Lower leg skin (tissue), 4 donors: ENCODE measurements at regions not wholly inside any gene's neighbourhood (a gene's known extent, or its start where the extent isn't known, plus 50 kb on each side); places are given as distances from the start of the nearest gene placed in this dataset.

Experiments
- DNase-seq, 2 donors: peaks; one replicate each; pipeline ENCODE4 v3.0.0-alpha.2; 2019; ENCODE audit warnings: low spot score in 2 of 2
- H3K4me3 ChIP-seq: fragments of 200-600 bp; sonication (generic); 2 replicates; pipeline ENCODE4 v1.5.1; 2017; ENCODE audit warnings: mild to moderate bottlenecking, low read depth; ENCODE audit not compliant: poor library complexity, severe bottlenecking
- CTCF ChIP-seq, 3 donors: fragments of 450-650 bp; IDR thresholded peaks; one replicate each; pipeline ENCODE4 v1.5.1; 2016; ENCODE audit warnings: antibody characterized with exemption in 3 of 3, mild to moderate bottlenecking in 3 of 3, moderate library complexity in 2 of 3
- POLR2A ChIP-seq, 2 donors: fragments of 450-650 bp; IDR thresholded peaks; one replicate each; pipeline ENCODE4 v1.6.1; 2016 to 2017; ENCODE audit warnings: antibody characterized with exemption in 2 of 2, mild to moderate bottlenecking in 1 of 2, moderate library complexity in 1 of 2
- WGBS, 2 donors: methylation state at CpG; one replicate each; pipeline ENCODE4 v1.1.5; 2018; 5-methylcytosine and 5-hydroxymethylcytosine counted together
- intact Hi-C: fragments of 100-400 bp; cut with DNase I; formaldehyde crosslinking; loops from one replicate; pipeline ENCODE4 v1.15.0; 2023; ENCODE audit warnings: low total_unique reads

GRCh38 chr10:107657851-107658250, 493.3 kb upstream of the SORCS1 start:
- 73 to 77% methylated on average over 3 of the region's 3 CpGs for WGBS, 2 donors
- intact Hi-C loops: no loop called here

GRCh38 chr10:107656932-107657331, 492.4 kb upstream of the SORCS1 start:
- DNase-seq: no peak
- intact Hi-C loops: no loop called here
- TF ChIP-seq CTCF (IDR thresholded peaks at IDR 0.05) (no peak), POLR2A (IDR thresholded peaks at IDR 0.05) (no peak)
- no peak overlapping the region for H3K4me3 ChIP-seq

More at GRCh38 chr10:107657851-107658250, 493.3 kb upstream of the SORCS1 start:
- H3K4me3 ChIP-seq: no peak overlapping the region
- TF ChIP-seq CTCF (IDR thresholded peaks at IDR 0.05) (no peak), POLR2A (IDR thresholded peaks at IDR 0.05) (no peak)
- no peak for DNase-seq

GRCh38 chr10:107653832-107654287, 489.4 kb upstream of the SORCS1 start:
- TF ChIP-seq CTCF (IDR thresholded peaks at IDR 0.05) (no peak), POLR2A (IDR thresholded peaks at IDR 0.05) (no peak)
- no peak for DNase-seq
- WGBS, 2 donors: 26 to 29% methylated on average over 5 of the region's 5 CpGs
- no peak overlapping the region for H3K4me3 ChIP-seq
- intact Hi-C loops: no loop called here

- no peak overlapping the region for H3K4me3 ChIP-seq
- intact Hi-C loops: no loop called here
- TF ChIP-seq CTCF (IDR thresholded peaks at IDR 0.05) (no peak), POLR2A (IDR thresholded peaks at IDR 0.05) (no peak)
- DNase-seq: no peak
These were observed 486.4 kb upstream of the SORCS1 start for GRCh38 chr10:107650939-107651338.

GRCh38 chr10:107649249-107649648, 484.7 kb upstream of the SORCS1 start:
- intact Hi-C loops: no loop called here
- no peak overlapping the region for H3K4me3 ChIP-seq
- TF ChIP-seq CTCF (IDR thresholded peaks at IDR 0.05): no peak
- no peak for TF ChIP-seq POLR2A (IDR thresholded peaks at IDR 0.05)
- DNase-seq: no peak
- 85 to 92% methylated on average over 4 of the region's 4 CpGs for WGBS, 2 donors

GRCh38 chr10:107647462-107647861, 483.0 kb upstream of the SORCS1 start:
- no peak for DNase-seq
- H3K4me3 ChIP-seq: no peak overlapping the region
- TF ChIP-seq CTCF (IDR thresholded peaks at IDR 0.05) (no peak), POLR2A (IDR thresholded peaks at IDR 0.05) (no peak)
- intact Hi-C loops: no loop called here
- 87 to 97% methylated on average over 1 of the region's 1 CpG for WGBS, 2 donors
